ENCODE measurements at regions not wholly inside any gene's neighbourhood (a gene's known extent, or its start where the extent isn't known, plus 50 kb on each side); places are given as distances from the start of the nearest gene placed in this dataset.

- DNase-seq (ENCODE audit: low read depth, low spot score): no peak
- in situ Hi-C loops (cut with HindIII; ENCODE audit: low sequenced_read_pairs): no loop called here
- TF ChIP-seq, protein P1, sequence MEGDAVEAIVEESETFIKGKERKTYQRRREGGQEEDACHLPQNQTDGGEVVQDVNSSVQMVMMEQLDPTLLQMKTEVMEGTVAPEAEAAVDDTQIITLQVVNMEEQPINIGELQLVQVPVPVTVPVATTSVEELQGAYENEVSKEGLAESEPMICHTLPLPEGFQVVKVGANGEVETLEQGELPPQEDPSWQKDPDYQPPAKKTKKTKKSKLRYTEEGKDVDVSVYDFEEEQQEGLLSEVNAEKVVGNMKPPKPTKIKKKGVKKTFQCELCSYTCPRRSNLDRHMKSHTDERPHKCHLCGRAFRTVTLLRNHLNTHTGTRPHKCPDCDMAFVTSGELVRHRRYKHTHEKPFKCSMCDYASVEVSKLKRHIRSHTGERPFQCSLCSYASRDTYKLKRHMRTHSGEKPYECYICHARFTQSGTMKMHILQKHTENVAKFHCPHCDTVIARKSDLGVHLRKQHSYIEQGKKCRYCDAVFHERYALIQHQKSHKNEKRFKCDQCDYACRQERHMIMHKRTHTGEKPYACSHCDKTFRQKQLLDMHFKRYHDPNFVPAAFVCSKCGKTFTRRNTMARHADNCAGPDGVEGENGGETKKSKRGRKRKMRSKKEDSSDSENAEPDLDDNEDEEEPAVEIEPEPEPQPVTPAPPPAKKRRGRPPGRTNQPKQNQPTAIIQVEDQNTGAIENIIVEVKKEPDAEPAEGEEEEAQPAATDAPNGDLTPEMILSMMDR (IDR thresholded peaks at IDR 0.05; ENCODE audit: low read depth, low read length): no peak
- no peak overlapping the region for H3K4me3 ChIP-seq (ENCODE audit: low read depth, low read length)
These were observed 401.1 kb upstream of the PODXL start for GRCh38 chr7:131957338-131958020.

DNA sequence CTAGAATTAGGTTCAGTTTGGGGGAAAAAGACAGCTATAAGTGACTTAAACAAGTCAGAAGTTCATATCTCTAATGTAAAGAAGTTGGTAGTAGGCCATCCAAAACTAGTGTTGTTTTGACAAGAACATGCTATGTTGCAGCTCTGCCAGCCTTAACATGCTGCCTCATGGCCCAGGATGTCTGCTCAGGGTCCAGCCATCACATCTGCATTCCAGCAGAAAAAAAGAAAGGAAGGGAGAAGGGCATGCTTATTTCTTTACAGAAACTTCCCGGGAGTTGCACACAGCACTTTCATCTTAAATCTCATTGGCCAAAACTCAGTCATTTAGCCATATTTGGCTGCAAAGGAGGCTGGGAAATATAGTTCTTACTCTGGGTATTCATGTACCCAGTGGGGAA lies 400.4 kb upstream of the PODXL start:
- H3K4me3 ChIP-seq (ENCODE audit: low read depth, low read length): no peak overlapping the region
- in situ Hi-C loops (cut with HindIII; ENCODE audit: low sequenced_read_pairs): no loop called here
- TF ChIP-seq, protein P1 (IDR thresholded peaks at IDR 0.05; ENCODE audit: low read depth, low read length): no peak
- DNase-seq (ENCODE audit: low read depth, low spot score): no peak

DNA sequence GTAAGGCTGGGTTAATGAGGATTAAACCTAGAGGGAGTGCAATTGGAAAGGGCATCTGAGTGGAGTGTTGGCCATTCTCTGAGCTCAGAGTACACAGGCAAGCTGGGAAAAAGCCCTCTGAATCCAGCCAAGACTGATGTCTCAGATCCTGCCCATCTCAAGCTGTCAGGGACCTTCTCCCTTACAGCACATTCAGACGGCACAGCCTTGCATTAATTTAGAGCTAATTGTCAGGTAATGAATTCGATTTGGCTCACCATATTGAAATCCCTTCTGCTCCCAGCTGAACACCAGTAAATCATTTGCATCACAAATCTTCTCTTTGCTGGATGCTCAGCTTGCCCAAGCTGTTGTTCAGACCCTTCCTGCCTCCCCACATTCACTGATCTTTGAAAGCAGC lies 399.3 kb upstream of the PODXL start:
- no peak for DNase-seq (ENCODE audit: low read depth, low spot score)
- TF ChIP-seq, protein P1 (IDR thresholded peaks at IDR 0.05; ENCODE audit: low read depth, low read length): no peak
- in situ Hi-C loops (cut with HindIII; ENCODE audit: low sequenced_read_pairs): no loop called here
- no peak overlapping the region for H3K4me3 ChIP-seq (ENCODE audit: low read depth, low read length)

DNA sequence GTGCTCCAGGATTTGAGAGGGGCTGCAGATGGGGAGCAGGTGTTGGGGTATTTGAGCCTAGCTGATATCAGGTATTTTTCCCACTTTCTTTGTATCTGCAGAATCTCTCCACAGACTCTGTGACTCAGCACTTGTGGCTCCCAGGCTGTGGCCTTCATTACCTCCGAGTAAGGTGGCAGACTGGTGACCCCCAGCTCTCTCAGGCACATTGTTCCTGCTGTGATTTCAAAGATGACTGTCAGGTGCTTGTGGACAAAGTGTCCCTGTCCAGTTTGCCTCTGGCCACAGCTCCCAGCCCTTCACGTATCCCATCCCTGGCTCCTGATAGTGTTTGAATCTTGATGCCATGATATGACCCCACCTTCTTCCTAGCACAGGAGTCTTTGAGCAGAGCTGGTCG lies 396.8 kb upstream of the PODXL start:
- no peak for DNase-seq (ENCODE audit: low read depth, low spot score)
- TF ChIP-seq, protein P1 (IDR thresholded peaks at IDR 0.05; ENCODE audit: low read depth, low read length): no peak
- H3K4me3 ChIP-seq (ENCODE audit: low read depth, low read length): no peak overlapping the region
- in situ Hi-C loops (cut with HindIII; ENCODE audit: low sequenced_read_pairs): no loop called here

DNA sequence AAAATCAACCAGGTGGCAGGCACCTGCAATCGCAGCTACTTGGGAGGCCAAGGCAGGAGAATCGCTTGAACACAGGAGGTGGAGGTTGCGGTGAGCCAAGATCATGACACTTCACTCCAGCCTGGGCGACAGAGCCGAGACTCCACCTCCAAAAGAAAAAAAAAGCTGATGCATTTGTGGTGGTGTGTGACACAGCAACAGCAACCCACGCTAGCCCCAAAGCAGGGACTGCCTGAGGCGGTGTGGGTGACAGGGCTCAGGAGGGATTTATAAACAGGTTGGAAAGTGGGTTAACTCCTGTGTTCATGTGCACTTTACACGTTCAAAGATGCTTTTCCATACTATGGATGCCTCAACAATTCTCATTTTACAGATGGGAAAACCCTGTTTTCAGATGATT lies 395.9 kb upstream of the PODXL start:
- in situ Hi-C loops (cut with HindIII; ENCODE audit: low sequenced_read_pairs): no loop called here

GRCh38 chr7:131950758-131951157 lies 394.3 kb upstream of the PODXL start:
- no peak overlapping the region for H3K4me3 ChIP-seq (ENCODE audit: low read depth, low read length)
- DNase-seq (ENCODE audit: low read depth, low spot score): peak; percentile 63
- TF ChIP-seq, protein P1 (IDR thresholded peaks at IDR 0.05; ENCODE audit: low read depth, low read length): no peak
- in situ Hi-C loops (cut with HindIII; ENCODE audit: low sequenced_read_pairs): no loop called here

More for the DNA sequence above, 395.9 kb upstream of the PODXL start:
- H3K4me3 ChIP-seq (ENCODE audit: low read depth, low read length): no peak overlapping the region
- TF ChIP-seq, protein P1 (IDR thresholded peaks at IDR 0.05; ENCODE audit: low read depth, low read length): no peak
- DNase-seq (ENCODE audit: low read depth, low spot score): no peak
